ENCODE measurements at regions not wholly inside any gene's neighbourhood (a gene's known extent, or its start where the extent isn't known, plus 50 kb on each side); places are given as distances from the start of the nearest gene placed in this dataset.

GRCh38 chr1:80656641-80657040 is 1144.1 kb upstream of the ADGRL2 start:
- TF ChIP-seq EP300 (IDR thresholded peaks at IDR 0.05; ENCODE audit: borderline replicate concordance) = no peak
- no peak for TF ChIP-seq ZBTB7A (IDR thresholded peaks at IDR 0.05; ENCODE audit: low read depth)
- TF ChIP-seq CEBPB (IDR thresholded peaks at IDR 0.05) = no peak
- no peak for TF ChIP-seq MAX (IDR thresholded peaks at IDR 0.05)
